ENCODE measurements at regions not wholly inside any gene's neighbourhood (a gene's known extent, or its start where the extent isn't known, plus 50 kb on each side); places are given as distances from the start of the nearest gene placed in this dataset.

DNA sequence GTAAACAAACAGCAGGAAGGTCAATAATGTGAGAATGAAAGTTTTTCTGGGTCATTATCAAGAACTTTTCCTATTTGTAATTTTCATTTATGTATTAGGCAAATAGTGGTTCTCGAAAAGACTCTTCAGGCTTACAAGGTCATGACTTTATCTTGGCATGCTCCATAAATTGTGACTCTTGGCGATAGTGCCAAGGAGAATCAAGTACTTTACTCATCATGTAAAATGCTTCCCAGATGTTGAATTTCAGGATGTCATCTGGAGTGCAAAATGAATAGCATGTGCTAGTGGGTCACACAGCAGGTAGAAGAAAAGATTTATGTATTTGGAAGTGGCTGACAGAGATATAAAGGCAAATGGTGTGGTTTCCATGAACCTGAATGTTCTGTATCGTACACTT, 1492.7 kb upstream of the PCDH20 start:
- H3K9me3 Mint-ChIP-seq = no peaks in the 10 kb centered on the region
- H3K27ac Mint-ChIP-seq = no peak overlapping the region
- no peak overlapping the region for H3K4me3 Mint-ChIP-seq
- H3K27me3 Mint-ChIP-seq (ENCODE audit: low read depth) = no peaks in the 10 kb centered on the region
- ChIA-PET POLR2A (no interaction called here), CTCF (no interaction called here)
- H3K36me3 Mint-ChIP-seq = no peaks in the 10 kb centered on the region
- TF ChIP-seq, protein P1, sequence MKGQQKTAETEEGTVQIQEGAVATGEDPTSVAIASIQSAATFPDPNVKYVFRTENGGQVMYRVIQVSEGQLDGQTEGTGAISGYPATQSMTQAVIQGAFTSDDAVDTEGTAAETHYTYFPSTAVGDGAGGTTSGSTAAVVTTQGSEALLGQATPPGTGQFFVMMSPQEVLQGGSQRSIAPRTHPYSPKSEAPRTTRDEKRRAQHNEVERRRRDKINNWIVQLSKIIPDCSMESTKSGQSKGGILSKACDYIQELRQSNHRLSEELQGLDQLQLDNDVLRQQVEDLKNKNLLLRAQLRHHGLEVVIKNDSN (CRISPR knock-in tag; IDR thresholded peaks at IDR 0.05) = no peak
- ATAC-seq = no peak
- no peak for DNase-seq (ENCODE audit: low spot score)
- no peaks in the 10 kb centered on the region for H3K4me1 Mint-ChIP-seq

DNA sequence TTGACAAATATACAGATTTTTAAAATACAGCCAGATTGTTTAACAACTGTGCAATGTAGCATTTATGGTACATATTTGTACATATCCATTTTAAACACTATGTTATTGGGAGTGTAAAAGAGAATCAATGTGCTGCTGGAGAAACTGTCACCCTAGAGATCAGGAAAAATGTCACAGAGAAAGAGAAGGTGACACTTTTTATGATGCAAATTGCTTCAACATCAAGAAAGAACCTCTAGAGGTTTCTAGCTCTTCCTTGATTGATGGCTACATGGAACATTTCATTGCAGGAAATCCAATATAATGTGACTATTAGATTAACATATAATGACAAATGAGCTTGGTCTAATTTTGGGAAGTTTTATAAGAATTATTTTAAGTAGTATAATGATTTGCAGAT, 1491.2 kb upstream of the PCDH20 start:
- no peaks in the 10 kb centered on the region for H3K4me1 Mint-ChIP-seq
- TF ChIP-seq, protein P2, sequence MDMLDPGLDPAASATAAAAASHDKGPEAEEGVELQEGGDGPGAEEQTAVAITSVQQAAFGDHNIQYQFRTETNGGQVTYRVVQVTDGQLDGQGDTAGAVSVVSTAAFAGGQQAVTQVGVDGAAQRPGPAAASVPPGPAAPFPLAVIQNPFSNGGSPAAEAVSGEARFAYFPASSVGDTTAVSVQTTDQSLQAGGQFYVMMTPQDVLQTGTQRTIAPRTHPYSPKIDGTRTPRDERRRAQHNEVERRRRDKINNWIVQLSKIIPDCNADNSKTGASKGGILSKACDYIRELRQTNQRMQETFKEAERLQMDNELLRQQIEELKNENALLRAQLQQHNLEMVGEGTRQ (CRISPR knock-in tag; IDR thresholded peaks at IDR 0.05) = no peak
- no peak for TF ChIP-seq ATF1 (CRISPR knock-in tag; IDR thresholded peaks at IDR 0.05)
- TF ChIP-seq, protein P3, sequence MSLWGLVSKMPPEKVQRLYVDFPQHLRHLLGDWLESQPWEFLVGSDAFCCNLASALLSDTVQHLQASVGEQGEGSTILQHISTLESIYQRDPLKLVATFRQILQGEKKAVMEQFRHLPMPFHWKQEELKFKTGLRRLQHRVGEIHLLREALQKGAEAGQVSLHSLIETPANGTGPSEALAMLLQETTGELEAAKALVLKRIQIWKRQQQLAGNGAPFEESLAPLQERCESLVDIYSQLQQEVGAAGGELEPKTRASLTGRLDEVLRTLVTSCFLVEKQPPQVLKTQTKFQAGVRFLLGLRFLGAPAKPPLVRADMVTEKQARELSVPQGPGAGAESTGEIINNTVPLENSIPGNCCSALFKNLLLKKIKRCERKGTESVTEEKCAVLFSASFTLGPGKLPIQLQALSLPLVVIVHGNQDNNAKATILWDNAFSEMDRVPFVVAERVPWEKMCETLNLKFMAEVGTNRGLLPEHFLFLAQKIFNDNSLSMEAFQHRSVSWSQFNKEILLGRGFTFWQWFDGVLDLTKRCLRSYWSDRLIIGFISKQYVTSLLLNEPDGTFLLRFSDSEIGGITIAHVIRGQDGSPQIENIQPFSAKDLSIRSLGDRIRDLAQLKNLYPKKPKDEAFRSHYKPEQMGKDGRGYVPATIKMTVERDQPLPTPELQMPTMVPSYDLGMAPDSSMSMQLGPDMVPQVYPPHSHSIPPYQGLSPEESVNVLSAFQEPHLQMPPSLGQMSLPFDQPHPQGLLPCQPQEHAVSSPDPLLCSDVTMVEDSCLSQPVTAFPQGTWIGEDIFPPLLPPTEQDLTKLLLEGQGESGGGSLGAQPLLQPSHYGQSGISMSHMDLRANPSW (CRISPR knock-in tag; conservative IDR thresholded peaks at IDR 0.05; ENCODE audit: low read depth) = no peak
- no peak for TF ChIP-seq ZNF317 (CRISPR knock-in tag; IDR thresholded peaks at IDR 0.05; ENCODE audit: borderline replicate concordance, low read depth)
- TF ChIP-seq, protein P4, sequence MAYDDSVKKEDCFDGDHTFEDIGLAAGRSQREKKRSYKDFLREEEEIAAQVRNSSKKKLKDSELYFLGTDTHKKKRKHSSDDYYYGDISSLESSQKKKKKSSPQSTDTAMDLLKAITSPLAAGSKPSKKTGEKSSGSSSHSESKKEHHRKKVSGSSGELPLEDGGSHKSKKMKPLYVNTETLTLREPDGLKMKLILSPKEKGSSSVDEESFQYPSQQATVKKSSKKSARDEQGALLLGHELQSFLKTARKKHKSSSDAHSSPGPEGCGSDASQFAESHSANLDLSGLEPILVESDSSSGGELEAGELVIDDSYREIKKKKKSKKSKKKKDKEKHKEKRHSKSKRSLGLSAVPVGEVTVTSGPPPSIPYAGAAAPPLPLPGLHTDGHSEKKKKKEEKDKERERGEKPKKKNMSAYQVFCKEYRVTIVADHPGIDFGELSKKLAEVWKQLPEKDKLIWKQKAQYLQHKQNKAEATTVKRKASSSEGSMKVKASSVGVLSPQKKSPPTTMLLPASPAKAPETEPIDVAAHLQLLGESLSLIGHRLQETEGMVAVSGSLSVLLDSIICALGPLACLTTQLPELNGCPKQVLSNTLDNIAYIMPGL (CRISPR knock-in tag; IDR thresholded peaks at IDR 0.05) = no peak
- TF ChIP-seq, protein P5, sequence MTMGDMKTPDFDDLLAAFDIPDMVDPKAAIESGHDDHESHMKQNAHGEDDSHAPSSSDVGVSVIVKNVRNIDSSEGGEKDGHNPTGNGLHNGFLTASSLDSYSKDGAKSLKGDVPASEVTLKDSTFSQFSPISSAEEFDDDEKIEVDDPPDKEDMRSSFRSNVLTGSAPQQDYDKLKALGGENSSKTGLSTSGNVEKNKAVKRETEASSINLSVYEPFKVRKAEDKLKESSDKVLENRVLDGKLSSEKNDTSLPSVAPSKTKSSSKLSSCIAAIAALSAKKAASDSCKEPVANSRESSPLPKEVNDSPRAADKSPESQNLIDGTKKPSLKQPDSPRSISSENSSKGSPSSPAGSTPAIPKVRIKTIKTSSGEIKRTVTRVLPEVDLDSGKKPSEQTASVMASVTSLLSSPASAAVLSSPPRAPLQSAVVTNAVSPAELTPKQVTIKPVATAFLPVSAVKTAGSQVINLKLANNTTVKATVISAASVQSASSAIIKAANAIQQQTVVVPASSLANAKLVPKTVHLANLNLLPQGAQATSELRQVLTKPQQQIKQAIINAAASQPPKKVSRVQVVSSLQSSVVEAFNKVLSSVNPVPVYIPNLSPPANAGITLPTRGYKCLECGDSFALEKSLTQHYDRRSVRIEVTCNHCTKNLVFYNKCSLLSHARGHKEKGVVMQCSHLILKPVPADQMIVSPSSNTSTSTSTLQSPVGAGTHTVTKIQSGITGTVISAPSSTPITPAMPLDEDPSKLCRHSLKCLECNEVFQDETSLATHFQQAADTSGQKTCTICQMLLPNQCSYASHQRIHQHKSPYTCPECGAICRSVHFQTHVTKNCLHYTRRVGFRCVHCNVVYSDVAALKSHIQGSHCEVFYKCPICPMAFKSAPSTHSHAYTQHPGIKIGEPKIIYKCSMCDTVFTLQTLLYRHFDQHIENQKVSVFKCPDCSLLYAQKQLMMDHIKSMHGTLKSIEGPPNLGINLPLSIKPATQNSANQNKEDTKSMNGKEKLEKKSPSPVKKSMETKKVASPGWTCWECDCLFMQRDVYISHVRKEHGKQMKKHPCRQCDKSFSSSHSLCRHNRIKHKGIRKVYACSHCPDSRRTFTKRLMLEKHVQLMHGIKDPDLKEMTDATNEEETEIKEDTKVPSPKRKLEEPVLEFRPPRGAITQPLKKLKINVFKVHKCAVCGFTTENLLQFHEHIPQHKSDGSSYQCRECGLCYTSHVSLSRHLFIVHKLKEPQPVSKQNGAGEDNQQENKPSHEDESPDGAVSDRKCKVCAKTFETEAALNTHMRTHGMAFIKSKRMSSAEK (CRISPR knock-in tag; IDR thresholded peaks at IDR 0.05; ENCODE audit: borderline replicate concordance) = no peak
- TF ChIP-seq, protein P6, sequence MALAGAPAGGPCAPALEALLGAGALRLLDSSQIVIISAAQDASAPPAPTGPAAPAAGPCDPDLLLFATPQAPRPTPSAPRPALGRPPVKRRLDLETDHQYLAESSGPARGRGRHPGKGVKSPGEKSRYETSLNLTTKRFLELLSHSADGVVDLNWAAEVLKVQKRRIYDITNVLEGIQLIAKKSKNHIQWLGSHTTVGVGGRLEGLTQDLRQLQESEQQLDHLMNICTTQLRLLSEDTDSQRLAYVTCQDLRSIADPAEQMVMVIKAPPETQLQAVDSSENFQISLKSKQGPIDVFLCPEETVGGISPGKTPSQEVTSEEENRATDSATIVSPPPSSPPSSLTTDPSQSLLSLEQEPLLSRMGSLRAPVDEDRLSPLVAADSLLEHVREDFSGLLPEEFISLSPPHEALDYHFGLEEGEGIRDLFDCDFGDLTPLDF (CRISPR knock-in tag; IDR thresholded peaks at IDR 0.05) = no peak
- no peak for TF ChIP-seq ELF4 (CRISPR knock-in tag; IDR thresholded peaks at IDR 0.05; ENCODE audit: low read depth)
- POLR2A ChIA-PET = no interaction called here
- H3K27ac Mint-ChIP-seq = no peak overlapping the region
- DNase-seq (ENCODE audit: low spot score) (no peak), ATAC-seq (no peak)
- H3K4me3 Mint-ChIP-seq = no peak overlapping the region
- H3K9me3 Mint-ChIP-seq = no peaks in the 10 kb centered on the region
- no peaks in the 10 kb centered on the region for H3K27me3 Mint-ChIP-seq (ENCODE audit: low read depth)
- no peaks in the 10 kb centered on the region for H3K36me3 Mint-ChIP-seq
- CTCF ChIA-PET = no interaction called here

DNA sequence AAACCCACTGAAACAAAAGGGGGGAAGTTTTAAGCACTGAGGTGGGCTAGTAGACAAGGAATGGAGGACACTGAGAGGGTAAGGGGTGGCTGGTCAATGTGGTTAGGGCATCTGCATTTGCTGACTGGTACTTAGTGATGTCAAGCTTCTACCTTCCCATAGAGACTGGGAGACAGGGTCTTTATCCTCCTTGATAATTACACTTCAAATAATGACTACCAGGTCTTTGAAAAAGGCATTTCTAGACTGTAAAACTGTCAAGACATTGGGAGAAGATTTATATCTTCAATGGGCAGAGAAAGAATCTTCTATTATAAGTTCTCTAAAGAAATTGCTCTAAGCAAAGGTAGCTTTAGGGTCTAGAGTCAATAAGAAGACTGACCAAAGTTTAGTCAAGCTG, 1490.8 kb upstream of the PCDH20 start:
- no peaks in the 10 kb centered on the region for H3K36me3 Mint-ChIP-seq
- H3K4me3 Mint-ChIP-seq = no peak overlapping the region
- TF ChIP-seq ZNF396 (CRISPR knock-in tag; IDR thresholded peaks at IDR 0.05; ENCODE audit: borderline replicate concordance) = no peak
- TF ChIP-seq TP53 (CRISPR knock-in tag; IDR thresholded peaks at IDR 0.05) = no peak
- H3K27me3 Mint-ChIP-seq (ENCODE audit: low read depth) = no peaks in the 10 kb centered on the region
- no peaks in the 10 kb centered on the region for H3K9me3 Mint-ChIP-seq
- DNase-seq (ENCODE audit: low spot score) = no peak
- no peak overlapping the region for H3K27ac Mint-ChIP-seq
- ChIA-PET CTCF (no interaction called here), POLR2A (no interaction called here)
- ATAC-seq = no peak
- no peaks in the 10 kb centered on the region for H3K4me1 Mint-ChIP-seq
